GM12878 (cell line): ENCODE measurements at regions not wholly inside any gene's neighbourhood (a gene's known extent, or its start where the extent isn't known, plus 50 kb on each side); places are given as distances from the start of the nearest gene placed in this dataset.

ENCODE experiments used
- CEBPB ChIP-seq, 2 experiments: fragments of 150-350 bp in 1 of 2; IDR thresholded peaks; 2 replicates each; pipeline ENCODE4 v1.6.1; 2012 to 2014; ENCODE audit warnings: low read depth in 2 of 2, low read length in 2 of 2, borderline replicate concordance in 1 of 2, inconsistent platforms in 1 of 2
- EZH2 ChIP-seq: IDR thresholded peaks from 2 replicates; pipeline ENCODE4 v1.6.1; 2012; ENCODE audit warnings: low read depth, mild to moderate bottlenecking, control low read depth, inconsistent platforms, low read length, borderline replicate concordance; ENCODE audit not compliant: control insufficient read depth
- REST ChIP-seq: IDR thresholded peaks from 2 replicates; pipeline ENCODE4 v1.6.1; 2012; ENCODE audit warnings: mild to moderate bottlenecking, low read depth, low read length
- SP1 ChIP-seq: IDR thresholded peaks from one replicate; pipeline ENCODE4 v1.6.1; 2011; ENCODE audit warnings: low read depth, low read length
- TF ChIP-seq, protein P1 (sequence below), 3 experiments: IDR thresholded peaks in 2 of 3; conservative IDR thresholded peaks in 1 of 3; 2 replicates each; pipeline ENCODE4 v1.5.1; 2011; ENCODE audit warnings: low read depth in 3 of 3, low read length in 3 of 3, mild to moderate bottlenecking in 3 of 3, control low read depth in 2 of 3, moderate library complexity in 2 of 3, inconsistent platforms in 1 of 3, mixed read lengths in 1 of 3; ENCODE audit not compliant: control insufficient read depth in 2 of 3, insufficient read depth in 1 of 3; ENCODE audit errors: extremely low read depth in 1 of 3

GRCh38 chr3:167938516-167938915, 157.2 kb downstream of the GOLIM4 start:
- no peak for TF ChIP-seq REST
- TF ChIP-seq, protein P1, sequence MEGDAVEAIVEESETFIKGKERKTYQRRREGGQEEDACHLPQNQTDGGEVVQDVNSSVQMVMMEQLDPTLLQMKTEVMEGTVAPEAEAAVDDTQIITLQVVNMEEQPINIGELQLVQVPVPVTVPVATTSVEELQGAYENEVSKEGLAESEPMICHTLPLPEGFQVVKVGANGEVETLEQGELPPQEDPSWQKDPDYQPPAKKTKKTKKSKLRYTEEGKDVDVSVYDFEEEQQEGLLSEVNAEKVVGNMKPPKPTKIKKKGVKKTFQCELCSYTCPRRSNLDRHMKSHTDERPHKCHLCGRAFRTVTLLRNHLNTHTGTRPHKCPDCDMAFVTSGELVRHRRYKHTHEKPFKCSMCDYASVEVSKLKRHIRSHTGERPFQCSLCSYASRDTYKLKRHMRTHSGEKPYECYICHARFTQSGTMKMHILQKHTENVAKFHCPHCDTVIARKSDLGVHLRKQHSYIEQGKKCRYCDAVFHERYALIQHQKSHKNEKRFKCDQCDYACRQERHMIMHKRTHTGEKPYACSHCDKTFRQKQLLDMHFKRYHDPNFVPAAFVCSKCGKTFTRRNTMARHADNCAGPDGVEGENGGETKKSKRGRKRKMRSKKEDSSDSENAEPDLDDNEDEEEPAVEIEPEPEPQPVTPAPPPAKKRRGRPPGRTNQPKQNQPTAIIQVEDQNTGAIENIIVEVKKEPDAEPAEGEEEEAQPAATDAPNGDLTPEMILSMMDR (IDR thresholded peaks at IDR 0.05 in 2 of 3, conservative IDR thresholded peaks at IDR 0.05 in 1 of 3; ENCODE audit: control insufficient read depth in 2 of 3, extremely low read depth in 1 of 3, insufficient read depth in 1 of 3, low read depth in 3 of 3, low read length in 3 of 3) = no peak
- no peak for TF ChIP-seq CEBPB (IDR thresholded peaks at IDR 0.05; ENCODE audit: borderline replicate concordance in 1 of 2, low read depth in 2 of 2, low read length in 2 of 2)
- TF ChIP-seq EZH2 = no peak
- no peak for TF ChIP-seq SP1
